AG10803 (cell line): ENCODE measurements at regions not wholly inside any gene's neighbourhood (a gene's known extent, or its start where the extent isn't known, plus 50 kb on each side); places are given as distances from the start of the nearest gene placed in this dataset.

Source experiments
- DNase-seq: peaks from one replicate; pipeline ENCODE4 v3.0.0; 2010; ENCODE audit warnings: low read depth
- H3K4me3 ChIP-seq: 2 replicates; pipeline ENCODE4 v1.5.1; 2011; ENCODE audit warnings: mild to moderate bottlenecking, low read length, control low read depth
- TF ChIP-seq, protein P1 (sequence below): conservative IDR thresholded peaks from 2 replicates; pipeline ENCODE4 v1.5.1; 2011; ENCODE audit warnings: mild to moderate bottlenecking, low read length, control low read depth, inconsistent platforms

DNA sequence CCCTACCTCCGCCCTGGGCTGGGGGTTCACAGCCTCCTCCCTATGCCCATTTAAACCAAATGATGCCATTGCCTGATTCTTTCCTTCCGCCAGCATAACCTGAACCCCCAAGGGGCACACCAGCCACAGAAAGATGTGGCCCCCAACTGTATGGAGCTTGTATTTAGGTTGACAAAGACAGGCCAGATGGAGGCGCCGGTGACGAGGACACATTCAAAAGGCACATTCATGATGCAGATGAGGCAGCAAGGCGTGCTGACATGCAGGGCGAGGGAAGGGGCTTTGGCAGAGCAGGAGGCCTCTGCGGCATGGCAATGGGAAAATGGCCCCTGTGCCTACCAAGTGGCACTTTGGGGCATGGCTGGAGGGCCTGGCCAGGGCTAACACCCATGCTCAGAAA lies 112.2 kb downstream of the RFLNA start:
- no peak overlapping the region for H3K4me3 ChIP-seq
- no peak for DNase-seq
- TF ChIP-seq, protein P1, sequence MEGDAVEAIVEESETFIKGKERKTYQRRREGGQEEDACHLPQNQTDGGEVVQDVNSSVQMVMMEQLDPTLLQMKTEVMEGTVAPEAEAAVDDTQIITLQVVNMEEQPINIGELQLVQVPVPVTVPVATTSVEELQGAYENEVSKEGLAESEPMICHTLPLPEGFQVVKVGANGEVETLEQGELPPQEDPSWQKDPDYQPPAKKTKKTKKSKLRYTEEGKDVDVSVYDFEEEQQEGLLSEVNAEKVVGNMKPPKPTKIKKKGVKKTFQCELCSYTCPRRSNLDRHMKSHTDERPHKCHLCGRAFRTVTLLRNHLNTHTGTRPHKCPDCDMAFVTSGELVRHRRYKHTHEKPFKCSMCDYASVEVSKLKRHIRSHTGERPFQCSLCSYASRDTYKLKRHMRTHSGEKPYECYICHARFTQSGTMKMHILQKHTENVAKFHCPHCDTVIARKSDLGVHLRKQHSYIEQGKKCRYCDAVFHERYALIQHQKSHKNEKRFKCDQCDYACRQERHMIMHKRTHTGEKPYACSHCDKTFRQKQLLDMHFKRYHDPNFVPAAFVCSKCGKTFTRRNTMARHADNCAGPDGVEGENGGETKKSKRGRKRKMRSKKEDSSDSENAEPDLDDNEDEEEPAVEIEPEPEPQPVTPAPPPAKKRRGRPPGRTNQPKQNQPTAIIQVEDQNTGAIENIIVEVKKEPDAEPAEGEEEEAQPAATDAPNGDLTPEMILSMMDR: no peak

DNA sequence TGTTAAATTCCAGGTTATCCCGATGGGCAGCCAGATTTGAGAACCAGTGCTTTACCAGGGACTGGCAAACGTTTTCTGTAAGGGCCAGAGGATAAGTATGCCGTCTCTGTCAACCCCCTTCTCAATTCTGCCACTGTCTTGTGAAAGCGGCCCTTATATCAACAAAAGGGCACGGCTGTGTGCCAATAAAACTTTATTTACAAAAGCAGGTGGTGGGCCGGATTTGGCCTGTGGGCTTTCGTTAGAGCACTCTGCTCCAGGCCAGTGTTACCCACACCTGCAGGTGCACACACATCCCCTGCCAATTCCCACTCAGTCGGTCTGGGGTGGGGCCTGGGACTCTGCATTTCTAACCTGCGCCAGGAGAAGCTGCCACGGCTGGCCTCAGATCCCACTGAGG lies 111.2 kb downstream of the RFLNA start:
- TF ChIP-seq, protein P1: no peak
- H3K4me3 ChIP-seq: no peak overlapping the region
- DNase-seq: no peak

DNA sequence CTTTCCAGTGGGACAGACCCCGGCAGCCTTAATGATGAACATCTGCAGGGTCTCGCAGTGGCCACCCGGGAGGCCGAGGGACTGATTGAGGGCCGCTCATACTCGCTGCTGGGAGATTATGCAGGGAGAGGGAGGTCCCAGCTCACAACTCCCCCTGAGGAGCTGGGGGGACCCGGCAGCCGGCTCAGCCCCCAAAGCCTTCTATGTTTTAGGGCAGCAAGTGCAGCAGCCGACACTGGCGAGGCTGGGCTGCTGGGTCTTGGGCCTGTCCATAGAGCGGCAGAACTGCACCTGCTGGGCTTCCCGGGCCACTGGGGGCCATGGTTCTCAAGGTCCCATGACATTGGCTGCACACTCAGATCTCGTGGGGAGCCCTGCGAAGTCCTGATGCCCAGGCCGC lies 110.7 kb downstream of the RFLNA start:
- no peak overlapping the region for H3K4me3 ChIP-seq
- TF ChIP-seq, protein P1: no peak
- no peak for DNase-seq

DNA sequence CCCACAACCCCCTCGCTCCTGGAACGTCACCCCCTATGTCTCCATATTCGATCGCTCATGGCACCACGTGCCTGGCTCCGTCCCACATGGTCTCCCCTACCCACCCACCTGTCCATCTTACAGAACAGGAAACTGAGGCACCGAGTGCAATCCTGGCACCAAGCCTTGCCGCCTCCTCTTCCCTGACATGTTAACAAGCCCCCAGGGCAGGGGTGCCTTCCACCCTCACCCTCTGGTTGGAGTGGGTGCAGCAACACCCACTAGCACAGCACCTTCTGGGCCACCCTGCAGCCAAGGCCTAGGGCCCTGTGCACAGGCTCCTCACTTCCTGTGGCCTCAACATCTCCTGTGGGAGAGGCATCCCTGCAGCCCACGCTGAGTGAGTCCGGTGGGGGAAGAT lies 110.3 kb downstream of the RFLNA start:
- TF ChIP-seq, protein P1: no peak
- no peak overlapping the region for H3K4me3 ChIP-seq
- DNase-seq: no peak

DNA sequence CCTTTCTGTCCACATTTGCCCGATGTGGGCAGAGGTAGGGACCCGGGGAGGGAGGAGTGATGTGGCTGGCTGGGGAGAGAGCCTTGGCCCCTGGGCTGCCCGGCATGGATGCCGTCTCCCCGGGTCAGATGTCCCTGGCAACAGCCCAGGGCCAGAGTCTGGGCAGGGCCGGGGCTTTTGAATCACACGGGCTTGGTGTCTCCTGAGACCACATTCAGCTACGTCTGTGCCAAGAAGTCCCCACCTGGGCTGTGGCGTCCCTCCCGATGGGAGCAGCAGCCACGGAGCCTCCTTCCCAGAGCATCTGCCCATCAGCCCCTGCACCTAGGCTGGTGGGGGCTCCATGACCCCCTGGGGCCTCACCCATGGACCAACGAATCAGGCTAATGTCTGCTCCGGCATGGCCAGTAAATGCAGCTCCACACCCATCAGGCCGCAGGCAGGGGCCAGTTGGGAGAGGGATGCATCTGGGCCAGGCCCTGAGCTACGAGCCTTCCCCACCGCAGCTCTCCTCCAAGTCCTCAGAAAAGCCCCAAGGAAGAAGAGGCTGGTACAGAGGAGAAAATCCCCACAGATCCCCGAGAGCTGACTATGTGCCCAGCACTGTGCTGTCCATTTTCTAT lies 109.4 kb downstream of the RFLNA start:
- TF ChIP-seq, protein P1: no peak
- H3K4me3 ChIP-seq: no peak overlapping the region
- DNase-seq: no peak

DNA sequence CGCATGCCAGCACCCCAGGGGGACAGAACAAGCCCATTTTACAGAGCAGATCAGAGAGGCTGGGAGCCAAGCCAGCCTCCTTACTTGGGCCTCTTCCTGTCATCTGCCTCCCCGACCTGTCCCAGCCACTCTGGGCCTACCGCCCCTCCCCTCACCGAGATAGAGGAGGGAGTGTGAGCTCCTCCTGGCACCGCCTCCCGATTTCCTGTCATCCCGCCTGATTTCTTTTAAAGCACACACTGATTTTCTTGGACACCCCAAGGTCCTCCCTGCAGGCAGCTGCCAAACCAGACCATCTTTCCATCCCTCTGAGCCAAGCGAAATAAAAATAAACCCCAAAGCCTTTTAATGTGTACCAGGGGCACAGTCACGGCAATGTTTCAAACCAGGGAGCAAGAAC lies 108.4 kb downstream of the RFLNA start:
- no peak overlapping the region for H3K4me3 ChIP-seq
- DNase-seq: no peak
- TF ChIP-seq, protein P1: no peak

DNA sequence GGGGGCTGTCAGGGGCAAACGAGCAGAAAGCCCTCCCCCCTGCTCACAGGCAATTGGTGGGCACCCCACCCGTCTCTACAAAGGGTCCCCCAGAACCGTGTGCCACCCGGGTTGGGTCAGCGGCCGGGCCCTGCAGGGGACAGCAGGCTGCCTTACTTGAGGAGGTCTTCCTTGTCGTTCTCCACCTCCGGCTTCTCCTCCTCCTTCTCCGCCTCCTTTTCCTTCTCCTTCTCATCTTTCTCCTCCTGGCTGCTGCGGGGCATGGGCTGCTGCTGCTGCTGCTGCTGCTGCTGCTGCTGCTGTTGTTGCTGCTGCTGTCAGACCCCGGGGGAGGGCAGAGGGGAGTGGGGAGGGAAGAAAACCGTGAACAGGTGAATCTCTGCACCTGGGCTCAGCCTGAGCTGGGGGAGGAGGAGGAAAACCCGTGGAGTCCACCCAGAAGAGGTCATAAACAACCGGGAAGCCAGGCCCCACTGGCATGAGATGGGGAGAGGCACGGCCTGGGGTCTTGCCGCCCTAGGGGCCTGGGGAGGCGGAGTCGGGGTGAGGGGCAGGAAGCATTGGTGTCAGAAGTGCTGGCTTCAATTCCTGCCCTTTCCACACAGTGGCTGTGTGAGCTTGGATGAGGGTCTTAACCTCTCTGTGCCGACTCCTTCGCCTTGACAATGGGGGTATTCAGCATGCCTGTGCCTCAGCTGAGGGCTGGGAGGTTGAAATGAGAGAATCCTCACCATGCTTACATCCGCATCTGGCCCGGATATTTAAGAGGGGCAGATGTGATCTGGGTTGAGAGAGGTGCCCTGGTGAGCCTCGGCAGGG lies 107.6 kb downstream of the RFLNA start:
- no peak for DNase-seq
- no peak overlapping the region for H3K4me3 ChIP-seq
- TF ChIP-seq, protein P1: no peak
